ENCODE measurements at regions not wholly inside any gene's neighbourhood (a gene's known extent, or its start where the extent isn't known, plus 50 kb on each side); places are given as distances from the start of the nearest gene placed in this dataset.

DNA sequence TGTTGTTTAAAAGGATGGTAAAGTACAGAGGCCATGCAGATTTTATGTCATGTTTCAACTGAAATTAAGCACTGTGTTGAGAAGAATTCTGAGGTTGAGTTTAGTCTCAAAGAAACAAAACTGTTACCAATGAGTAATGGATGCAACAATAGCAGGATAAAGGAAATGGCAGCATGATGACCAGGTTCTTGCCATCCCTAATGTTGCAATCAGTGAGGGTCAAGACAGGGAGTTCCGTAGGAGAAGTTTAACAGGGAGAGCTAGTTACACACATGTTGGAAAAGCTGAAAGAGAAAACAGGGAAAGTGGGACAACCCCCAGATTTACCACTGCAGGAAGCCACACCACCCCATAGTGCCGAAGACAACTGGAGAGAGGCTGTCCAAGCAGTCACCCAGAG, 343.8 kb upstream of the EPHA4 start:
- no peak for TF ChIP-seq CTCF (IDR thresholded peaks at IDR 0.05; ENCODE audit: unreplicated experiment)
- no peaks in the 10 kb centered on the region for H3K36me3 Mint-ChIP-seq (ENCODE audit: insufficient read depth, unreplicated experiment)
- H3K27me3 Mint-ChIP-seq (ENCODE audit: unreplicated experiment) = no peaks in the 10 kb centered on the region
- CTCF ChIA-PET = no interaction called here
- intact Hi-C loops (cut with micrococcal nuclease; ENCODE audit: unreplicated experiment) = no loop called here
- H3K4me1 Mint-ChIP-seq (ENCODE audit: low read depth, unreplicated experiment) = no peaks in the 10 kb centered on the region
- H3K9me3 Mint-ChIP-seq (ENCODE audit: low read depth, unreplicated experiment) = no peaks in the 10 kb centered on the region
- H3K4me3 Mint-ChIP-seq (ENCODE audit: low read depth, unreplicated experiment) = no peak overlapping the region
- DNase-seq = no peak
- BruUV-seq (replicated peaks) = no TSS peak
- H3K27ac Mint-ChIP-seq (ENCODE audit: unreplicated experiment) = no peak overlapping the region

DNA sequence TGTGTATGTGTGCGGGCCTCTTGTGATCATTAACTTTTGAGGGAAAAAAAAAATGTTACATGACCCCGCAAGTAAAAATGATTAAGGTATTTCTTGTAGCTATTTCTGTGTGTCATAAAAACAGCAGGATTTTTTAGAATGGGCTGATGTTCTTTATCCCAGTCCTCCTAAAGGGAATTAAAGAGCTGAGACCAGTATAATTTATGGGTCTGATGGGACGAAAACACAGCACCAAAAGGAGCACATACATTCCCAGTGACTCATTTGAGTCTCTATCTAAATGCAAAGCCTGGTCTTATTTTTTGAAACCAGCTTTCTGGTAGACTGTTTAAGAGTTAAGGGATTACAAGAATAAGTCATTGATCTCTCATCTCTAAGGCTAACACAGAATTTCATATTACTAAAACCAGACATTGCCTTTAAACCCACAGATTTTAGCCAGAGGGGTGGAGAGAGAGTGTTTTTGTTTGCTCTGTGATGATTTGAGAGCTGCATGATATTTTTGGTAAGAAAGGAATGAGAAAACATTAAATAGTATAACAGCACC, 342.3 kb upstream of the EPHA4 start:
- no peak for TF ChIP-seq CTCF (IDR thresholded peaks at IDR 0.05; ENCODE audit: unreplicated experiment)
- no peak for DNase-seq
- CTCF ChIA-PET = no interaction called here
- no peak overlapping the region for H3K27ac Mint-ChIP-seq (ENCODE audit: unreplicated experiment)
- H3K9me3 Mint-ChIP-seq (ENCODE audit: low read depth, unreplicated experiment) = no peaks in the 10 kb centered on the region
- BruUV-seq (replicated peaks) = no TSS peak
- H3K4me1 Mint-ChIP-seq (ENCODE audit: low read depth, unreplicated experiment) = no peaks in the 10 kb centered on the region
- H3K36me3 Mint-ChIP-seq (ENCODE audit: insufficient read depth, unreplicated experiment) = no peaks in the 10 kb centered on the region
- H3K27me3 Mint-ChIP-seq (ENCODE audit: unreplicated experiment) = no peaks in the 10 kb centered on the region
- intact Hi-C loops (cut with micrococcal nuclease; ENCODE audit: unreplicated experiment) = no loop called here
- no peak overlapping the region for H3K4me3 Mint-ChIP-seq (ENCODE audit: low read depth, unreplicated experiment)

DNA sequence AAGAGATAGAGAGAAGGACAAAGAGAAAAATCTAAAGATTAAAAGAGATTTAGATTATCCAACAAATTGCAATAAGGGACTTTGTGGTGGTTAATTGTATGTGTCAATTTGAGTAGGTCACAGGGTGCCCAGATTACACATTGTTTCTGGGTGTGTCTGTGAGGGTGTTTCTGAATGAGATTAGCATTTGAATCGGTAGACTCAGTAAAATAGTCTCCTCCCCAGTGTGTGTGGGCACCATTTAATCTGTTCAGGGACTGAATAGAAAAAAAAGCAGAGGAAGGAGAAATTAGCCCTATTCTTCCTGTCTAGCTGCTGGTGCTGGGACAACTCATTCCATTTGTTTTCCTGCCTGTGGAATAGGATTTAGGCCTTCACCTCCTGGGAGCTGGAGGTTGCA, 339.8 kb upstream of the EPHA4 start:
- Mint-ChIP-seq H3K4me1 (ENCODE audit: low read depth, unreplicated experiment) (no peaks in the 10 kb centered on the region), H3K36me3 (ENCODE audit: insufficient read depth, unreplicated experiment) (no peaks in the 10 kb centered on the region), H3K4me3 (ENCODE audit: low read depth, unreplicated experiment) (no peak overlapping the region), H3K27ac (ENCODE audit: unreplicated experiment) (no peak overlapping the region), H3K27me3 (ENCODE audit: unreplicated experiment) (no peaks in the 10 kb centered on the region), H3K9me3 (ENCODE audit: low read depth, unreplicated experiment) (no peaks in the 10 kb centered on the region)
- DNase-seq = no peak
- intact Hi-C loops (cut with micrococcal nuclease; ENCODE audit: unreplicated experiment) = no loop called here
- CTCF ChIA-PET = no interaction called here
- no peak for TF ChIP-seq CTCF (IDR thresholded peaks at IDR 0.05; ENCODE audit: unreplicated experiment)
- no TSS peak for BruUV-seq (replicated peaks)

GRCh38 chr2:221911321-221911720, 339.2 kb upstream of the EPHA4 start:
- H3K27ac Mint-ChIP-seq (ENCODE audit: unreplicated experiment) = no peak overlapping the region
- no peaks in the 10 kb centered on the region for H3K36me3 Mint-ChIP-seq (ENCODE audit: insufficient read depth, unreplicated experiment)
- intact Hi-C loops (cut with micrococcal nuclease; ENCODE audit: unreplicated experiment) = no loop called here
- no peaks in the 10 kb centered on the region for H3K9me3 Mint-ChIP-seq (ENCODE audit: low read depth, unreplicated experiment)
- H3K27me3 Mint-ChIP-seq (ENCODE audit: unreplicated experiment) = no peaks in the 10 kb centered on the region
- no peak for DNase-seq
- H3K4me3 Mint-ChIP-seq (ENCODE audit: low read depth, unreplicated experiment) = no peak overlapping the region
- CTCF ChIA-PET = interaction anchor here (0.6 kb wide), 1 partner anchor 11 kb away, joined by 3 read pairs; no protein-coding TSS in a partner anchor
- H3K4me1 Mint-ChIP-seq (ENCODE audit: low read depth, unreplicated experiment) = no peaks in the 10 kb centered on the region
- no peak for TF ChIP-seq CTCF (IDR thresholded peaks at IDR 0.05; ENCODE audit: unreplicated experiment)
- BruUV-seq (replicated peaks) = no TSS peak

Measured in Calu3 (cell line).